Stimulated activated CD8-positive, alpha-beta memory T cell treated with anti-CD3 and anti-CD28 coated beads, Interleukin-4, amount 100 ng/mL, for 24 hours (primary cell): ENCODE measurements at regions not wholly inside any gene's neighbourhood (a gene's known extent, or its start where the extent isn't known, plus 50 kb on each side); places are given as distances from the start of the nearest gene placed in this dataset.

Experiments
- DNase-seq: peaks from one replicate; pipeline ENCODE4 v3.0.0-alpha.2; 2020; ENCODE audit warnings: low read depth

- DNase-seq, result no peak
These were observed 80.0 kb upstream of the TUT7 start for GRCh38 chr9:86434039-86434726.

GRCh38 chr9:86424251-86424891, 70.2 kb upstream of the TUT7 start:
- no peak for DNase-seq

GRCh38 chr9:86413971-86414880, 60.0 kb upstream of the TUT7 start:
- DNase-seq, result no peak

GRCh38 chr9:86410281-86410680, 56.1 kb upstream of the TUT7 start:
- DNase-seq, result no peak

GRCh38 chr9:86408121-86408520, 53.9 kb upstream of the TUT7 start:
- DNase-seq, result no peak

- no peak for DNase-seq
These were observed 52.8 kb upstream of the TUT7 start for GRCh38 chr9:86407022-86407421.

- no peak for DNase-seq
These were observed 52.2 kb upstream of the TUT7 start for GRCh38 chr9:86406366-86406765.

- DNase-seq, result no peak
These were observed 51.7 kb upstream of the TUT7 start for GRCh38 chr9:86405926-86406325.

- no peak for DNase-seq
These were observed 50.9 kb upstream of the TUT7 start for GRCh38 chr9:86405086-86405491.
